Stimulated activated naive CD8-positive, alpha-beta T cell treated with anti-CD3 and anti-CD28 coated beads, Interleukin-15, Interleukin-2, amounts not matched to agents 100 U/mL and 50 U/mL, for 24 hours (primary cell): ENCODE measurements at regions not wholly inside any gene's neighbourhood (a gene's known extent, or its start where the extent isn't known, plus 50 kb on each side); places are given as distances from the start of the nearest gene placed in this dataset.

Experiments used
- ATAC-seq: fragments of 150-1000 bp; cut with Tn5 transposase; one replicate; pipeline ENCODE4 v1.10.0; 2021
- DNase-seq: peaks from one replicate; pipeline ENCODE4 v3.0.0; 2021

DNA sequence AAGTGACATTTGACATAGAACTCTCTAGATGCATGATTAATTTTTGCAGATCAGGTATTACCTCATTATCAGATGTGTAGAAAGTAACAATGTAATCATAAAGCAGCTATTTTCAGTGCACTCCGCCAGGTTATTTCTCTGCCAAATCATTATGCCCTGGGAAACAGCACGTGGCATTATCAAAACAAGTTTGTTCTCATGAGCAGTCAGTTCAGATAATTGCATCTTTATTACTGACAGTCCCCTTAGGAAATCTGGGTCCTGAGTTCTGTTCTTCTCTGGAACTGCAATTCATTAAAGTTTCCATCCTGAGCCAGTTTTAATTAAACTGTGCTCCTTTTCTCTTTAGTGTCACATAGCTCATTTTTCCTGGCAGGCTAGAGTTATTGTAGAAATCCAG, 94.7 kb upstream of the KRR1 start:
- ATAC-seq (no peak), DNase-seq (no peak)

DNA sequence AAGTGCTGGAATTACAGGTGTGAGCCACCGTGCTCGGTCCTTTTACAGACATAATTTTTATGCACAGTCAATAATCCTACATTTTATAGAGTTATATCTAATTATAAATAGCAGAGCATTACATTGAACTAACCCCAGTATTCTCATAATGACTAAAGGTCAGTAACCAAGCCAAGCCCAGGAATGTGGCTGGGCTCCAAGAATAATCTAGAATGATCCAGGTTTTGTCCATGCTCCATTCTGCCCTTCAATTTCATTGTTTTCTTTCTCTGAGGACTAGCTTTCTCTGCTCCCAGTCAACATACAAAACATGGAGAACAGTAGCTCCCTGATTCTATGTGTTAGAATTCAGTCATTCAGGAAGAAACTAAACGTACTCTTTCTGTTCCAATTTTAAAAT, 92.1 kb upstream of the KRR1 start:
- ATAC-seq (no peak), DNase-seq (no peak)

DNA sequence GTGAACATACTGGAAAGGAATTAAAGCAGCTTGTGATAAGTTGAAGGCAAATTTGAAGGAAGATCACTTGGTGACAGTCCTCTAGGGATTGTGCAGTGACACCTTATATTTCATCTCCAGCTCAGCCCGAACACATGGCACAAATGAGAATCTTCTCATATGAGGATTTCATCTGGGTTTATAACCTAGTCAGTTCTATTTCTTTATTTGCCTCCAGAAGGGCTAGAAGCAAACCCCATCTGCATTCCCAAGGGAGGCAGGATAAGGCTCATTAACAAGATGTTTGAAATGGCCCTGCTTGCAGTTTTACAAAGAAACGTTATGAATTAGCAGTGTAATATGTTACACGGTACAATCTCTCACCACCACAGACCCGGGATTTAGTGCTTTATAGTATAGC, 90.7 kb upstream of the KRR1 start:
- DNase-seq (no peak), ATAC-seq (no peak)

DNA sequence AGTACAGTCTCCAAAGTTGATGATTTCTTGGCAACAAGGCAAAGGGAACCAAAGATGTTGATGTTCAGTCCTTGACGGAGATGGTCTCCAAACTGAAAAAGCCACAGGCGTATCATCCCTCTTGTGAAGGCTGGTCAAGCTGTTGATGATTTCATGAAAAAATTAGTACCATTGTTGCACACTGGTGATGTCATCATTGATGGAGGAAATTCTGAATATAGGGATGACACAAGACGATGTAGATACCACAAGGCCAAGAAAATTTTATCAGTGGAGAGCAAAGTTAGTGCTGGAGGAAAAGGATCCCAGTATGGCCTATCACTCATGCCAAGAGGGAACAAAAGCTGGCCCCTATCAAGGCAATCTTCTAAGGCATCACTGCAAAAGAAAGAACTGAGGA, 88.7 kb upstream of the KRR1 start:
- no peak for DNase-seq
- no peak for ATAC-seq

DNA sequence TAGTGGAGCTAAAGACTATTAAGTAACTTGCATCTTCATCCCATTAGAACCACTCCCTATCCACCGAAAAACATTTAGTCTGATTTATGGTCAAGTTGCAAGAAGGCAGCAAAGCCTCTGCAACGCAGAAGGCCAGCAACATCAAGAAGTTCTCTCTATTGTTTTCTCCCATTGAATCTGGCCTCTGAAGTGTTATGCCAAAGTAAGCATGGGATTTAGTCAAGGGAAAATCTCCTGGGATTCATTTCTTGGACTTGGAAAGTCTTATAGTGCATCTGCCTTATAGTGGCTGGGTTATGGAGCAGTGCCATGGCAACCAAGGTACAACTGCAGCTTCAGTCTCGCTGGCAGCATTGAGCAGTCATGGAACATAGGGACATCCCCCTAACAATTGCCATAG, 87.7 kb upstream of the KRR1 start:
- DNase-seq (no peak), ATAC-seq (no peak)

DNA sequence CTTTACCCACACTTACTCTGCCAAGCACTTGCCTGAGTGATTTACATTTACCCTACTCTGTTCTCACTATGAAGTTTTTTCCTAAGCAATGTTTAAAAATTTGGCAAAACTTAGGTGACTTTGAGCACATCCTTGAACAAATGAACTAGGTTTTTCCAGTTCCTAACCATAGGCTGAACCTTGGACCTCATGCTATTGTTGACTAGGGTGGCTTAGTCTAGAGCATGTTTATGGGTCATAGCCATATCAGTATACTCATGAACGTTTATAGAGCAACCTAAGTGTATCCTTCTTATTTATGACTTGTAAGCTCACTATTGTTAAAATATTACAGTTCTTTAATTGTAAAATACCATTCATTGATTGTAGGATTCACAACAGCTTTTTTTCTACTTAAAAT, 85.0 kb upstream of the KRR1 start:
- DNase-seq (no peak), ATAC-seq (no peak)

DNA sequence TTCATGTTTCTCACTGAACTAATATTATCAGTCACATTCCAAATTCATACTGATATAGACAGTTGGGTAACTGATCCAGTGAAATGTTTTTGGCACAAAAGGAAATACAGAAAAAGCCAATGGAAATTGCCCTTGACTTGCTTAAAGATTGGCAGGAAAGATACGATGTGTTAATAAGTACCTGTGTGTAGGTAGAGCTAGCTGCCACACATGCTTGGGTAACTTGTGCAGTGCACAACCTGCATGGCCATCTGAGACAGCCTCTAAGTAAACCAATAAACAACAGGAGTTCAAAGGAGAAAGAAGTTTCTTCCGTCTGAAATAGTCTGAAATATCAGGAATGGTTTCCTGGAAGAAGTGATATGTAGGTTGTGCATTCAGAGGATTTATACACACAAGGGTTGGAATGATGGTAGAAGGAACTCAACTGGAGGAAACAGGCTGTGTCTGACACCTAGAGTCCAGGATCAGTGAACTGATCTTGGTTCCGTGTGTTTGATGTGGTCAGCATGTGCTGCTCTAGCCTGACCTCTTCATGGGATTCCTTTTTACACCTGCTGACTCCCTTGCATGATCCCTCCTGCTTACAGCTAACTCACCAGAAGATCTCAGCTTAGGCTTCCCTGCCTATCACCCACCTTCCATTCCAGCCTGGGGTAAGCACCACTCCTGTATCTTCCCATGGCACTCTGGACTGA, 81.4 kb upstream of the KRR1 start:
- ATAC-seq (no peak), DNase-seq (no peak)

DNA sequence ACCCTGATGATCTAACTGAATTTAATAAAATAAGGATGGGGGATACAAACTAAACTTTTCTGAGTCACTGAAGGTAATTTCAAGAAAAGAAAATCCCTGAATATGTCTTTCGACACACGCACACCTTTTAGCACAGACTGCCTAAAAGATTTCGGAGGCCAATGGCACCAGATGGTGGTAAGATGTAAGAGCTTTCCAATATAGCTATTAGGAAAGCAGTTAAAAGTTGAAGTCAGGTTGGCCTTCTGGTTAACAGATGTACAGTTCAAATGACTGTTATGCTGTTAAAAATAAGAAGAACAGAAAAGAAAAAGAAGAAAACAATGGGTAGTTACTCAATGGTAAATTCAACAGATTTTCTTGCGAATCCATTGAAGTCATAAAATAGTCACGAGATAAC, 80.7 kb upstream of the KRR1 start:
- ATAC-seq (no peak), DNase-seq (no peak)

DNA sequence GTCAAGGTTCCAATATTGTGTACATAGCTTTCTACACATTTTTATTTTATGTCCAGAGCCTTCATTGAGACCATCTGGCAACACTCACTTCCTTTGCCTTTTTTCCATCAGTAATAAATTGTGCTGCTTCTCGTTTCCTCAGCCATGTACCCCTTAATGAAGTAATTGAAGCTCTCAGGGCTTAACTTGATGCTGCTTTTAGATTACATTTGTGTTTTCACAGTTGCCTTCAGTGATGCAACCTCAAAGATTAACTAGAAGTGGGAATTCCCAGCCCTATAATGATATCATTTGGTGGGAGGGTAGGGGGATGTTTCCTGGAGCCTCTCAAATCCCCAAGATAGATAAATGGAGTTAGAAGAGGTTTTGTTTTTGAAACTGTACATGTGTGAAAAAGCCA, 80.2 kb upstream of the KRR1 start:
- ATAC-seq (no peak), DNase-seq (no peak)

DNA sequence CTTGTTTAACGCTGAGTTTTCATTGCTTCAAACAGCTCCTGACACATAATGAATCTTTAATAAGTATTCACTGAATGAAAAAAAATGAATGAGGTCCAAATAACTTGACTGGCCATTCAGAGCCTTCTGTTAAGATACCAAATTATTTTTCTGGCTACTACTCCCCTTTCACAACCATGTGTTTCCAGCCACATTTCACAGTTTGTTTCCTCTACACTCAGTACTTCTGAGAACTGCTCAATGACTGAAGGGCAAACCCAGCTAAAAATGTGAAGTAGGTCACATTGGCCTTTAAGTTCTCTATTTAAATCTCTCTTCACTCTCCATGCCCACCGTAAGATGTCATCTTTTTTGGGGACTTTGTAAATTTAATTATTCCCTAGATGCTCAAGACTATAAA, 78.4 kb upstream of the KRR1 start:
- DNase-seq: no peak

DNA sequence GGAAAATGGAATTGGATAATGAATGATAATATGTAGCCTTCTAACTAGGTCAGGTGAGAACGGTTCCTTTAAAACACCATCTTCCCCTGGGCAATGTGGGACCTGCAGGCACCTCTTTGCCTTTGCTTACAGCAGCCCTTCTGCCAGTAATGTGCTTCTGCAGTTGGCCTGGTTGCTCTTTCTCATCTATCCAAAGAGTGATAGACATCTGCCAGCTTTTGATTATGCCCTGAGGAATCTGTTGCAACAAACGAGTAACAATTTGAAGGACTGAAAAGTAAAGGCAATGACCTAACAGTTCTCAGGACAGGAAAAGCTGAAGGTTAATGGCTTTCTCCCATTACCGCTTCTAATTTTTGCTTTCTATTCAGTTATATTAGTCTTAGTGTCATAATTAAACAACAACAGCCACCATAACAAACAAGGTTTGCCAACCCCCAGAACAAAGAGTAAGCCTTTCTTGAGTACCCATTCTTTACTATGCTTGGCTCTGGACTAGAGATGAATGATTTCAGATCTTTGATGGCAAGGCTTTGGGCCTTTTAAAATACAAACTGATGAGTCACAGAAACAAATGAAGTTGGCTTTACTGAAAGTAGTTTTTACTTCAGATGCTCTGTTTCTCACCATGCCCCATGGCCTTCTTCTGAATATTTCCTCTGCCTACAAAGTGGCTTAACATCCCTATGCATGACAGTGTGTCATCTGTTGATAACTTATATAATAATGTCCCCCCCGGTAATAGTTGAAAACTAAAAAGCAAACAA, 76.1 kb upstream of the KRR1 start:
- no peak for DNase-seq
- ATAC-seq: no peak

More for the DNA sequence above, 78.4 kb upstream of the KRR1 start:
- ATAC-seq: no peak

DNA sequence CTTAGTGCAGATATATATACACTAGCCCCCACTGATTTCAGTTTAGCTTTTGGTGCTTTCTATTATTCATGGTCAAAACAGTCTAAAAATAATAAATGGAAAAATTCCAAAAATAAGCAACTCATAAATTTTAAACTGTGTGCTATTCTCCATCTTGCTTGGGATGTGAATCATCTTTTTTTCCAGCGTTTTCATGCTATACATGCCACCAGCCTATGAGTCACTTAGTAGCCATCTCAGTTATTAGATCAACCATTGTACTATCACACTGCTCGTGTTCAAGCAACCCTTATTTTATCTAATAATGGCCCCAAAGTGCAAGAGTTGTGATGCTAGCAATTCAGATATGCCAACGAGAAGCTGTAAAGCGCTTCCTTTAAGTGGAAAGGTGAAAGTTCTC, 73.9 kb upstream of the KRR1 start:
- no peak for DNase-seq
- ATAC-seq: no peak

DNA sequence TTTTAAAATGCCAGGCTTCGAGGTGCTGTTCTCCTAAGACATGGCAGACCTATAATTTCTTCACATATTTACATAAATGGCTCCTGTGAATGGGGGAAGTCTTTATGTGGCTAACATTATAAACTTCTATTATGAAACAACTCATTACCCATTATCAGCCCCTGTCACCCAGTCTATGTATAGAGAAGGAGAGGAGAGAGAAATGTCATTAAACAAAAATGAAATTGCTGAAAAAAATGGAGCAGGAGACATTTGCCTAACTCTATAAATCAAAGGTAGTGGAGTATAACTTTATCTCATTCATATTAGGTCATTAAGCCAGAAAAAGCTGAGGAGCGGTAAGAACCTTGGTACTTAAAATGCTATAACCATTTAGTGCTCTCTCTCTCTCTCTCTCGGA, 71.9 kb upstream of the KRR1 start:
- ATAC-seq: no peak
- no peak for DNase-seq

DNA sequence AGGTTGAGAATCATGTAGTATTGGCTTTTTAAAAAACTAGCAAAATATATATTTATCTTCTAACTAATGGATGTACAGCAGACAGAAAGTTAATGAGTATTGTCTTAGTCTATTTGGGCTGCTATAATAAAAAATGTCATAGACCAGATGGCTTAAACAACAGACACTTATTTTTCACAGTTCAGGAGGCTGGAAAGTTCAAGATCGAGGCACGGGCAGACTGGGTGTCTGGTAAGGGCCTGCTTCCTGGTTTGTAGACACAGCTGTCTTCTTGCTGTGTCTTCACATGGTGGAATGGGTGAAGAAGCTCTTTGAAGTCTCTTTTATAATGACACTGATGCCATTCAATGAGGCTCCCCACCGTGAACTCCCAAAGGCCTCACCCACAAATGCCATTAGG, 70.1 kb upstream of the KRR1 start:
- DNase-seq (no peak), ATAC-seq (no peak)

DNA sequence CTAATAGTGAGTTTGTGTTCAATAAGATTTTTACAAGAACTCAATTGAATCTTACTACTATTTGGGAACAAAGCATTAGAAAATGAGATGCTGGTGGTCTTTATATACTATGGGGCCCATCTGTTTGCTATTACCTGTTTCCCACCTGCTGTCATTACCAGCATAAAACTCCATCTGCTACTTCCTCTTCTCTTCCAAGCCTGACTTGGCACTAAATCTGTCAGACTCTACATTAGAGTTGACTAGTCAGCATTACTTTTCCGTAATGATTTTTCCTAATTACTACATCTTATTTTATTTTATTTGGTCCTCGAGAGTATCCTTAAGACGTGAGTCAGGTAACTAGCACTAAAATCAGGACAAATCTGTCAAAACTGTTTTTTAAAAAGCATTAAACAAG, 68.1 kb upstream of the KRR1 start:
- ATAC-seq: no peak
- no peak for DNase-seq

DNA sequence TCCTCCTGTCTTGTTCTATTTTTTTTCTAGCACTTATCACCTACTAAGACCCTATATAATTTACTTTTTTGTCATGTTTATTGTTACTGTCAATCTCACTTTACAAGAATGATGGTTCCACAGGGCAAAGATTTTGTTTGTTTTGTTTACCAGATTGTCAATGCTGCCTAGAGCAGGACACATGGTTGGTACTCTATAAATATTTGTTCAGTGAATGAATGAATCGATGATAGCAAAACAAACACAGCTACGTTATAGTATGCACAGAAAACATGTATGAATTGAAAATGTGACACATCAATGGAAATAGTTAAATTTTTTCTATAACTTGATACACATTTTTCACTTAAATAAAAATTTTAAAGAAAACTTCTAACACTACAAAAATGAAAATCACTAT, 67.1 kb upstream of the KRR1 start:
- ATAC-seq: no peak
- DNase-seq: no peak

DNA sequence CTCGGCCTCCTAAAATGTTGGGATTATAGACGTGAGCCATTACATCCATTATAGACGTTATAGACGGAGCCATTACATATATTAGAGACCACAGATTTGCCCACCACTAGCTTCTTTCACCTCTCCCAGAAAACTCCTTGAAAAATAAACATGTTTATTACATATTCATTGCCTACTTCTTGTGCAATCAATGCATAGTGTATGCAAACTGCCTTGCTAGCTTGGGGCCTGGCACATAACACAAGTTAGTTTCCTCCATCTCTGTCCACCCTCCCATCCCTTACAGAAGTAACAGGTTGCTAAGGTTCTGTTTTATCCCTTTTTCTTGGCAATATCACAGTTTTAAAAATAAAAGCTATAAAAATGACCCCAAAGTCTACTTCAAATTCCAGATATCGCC, 66.4 kb upstream of the KRR1 start:
- DNase-seq (no peak), ATAC-seq (no peak)

DNA sequence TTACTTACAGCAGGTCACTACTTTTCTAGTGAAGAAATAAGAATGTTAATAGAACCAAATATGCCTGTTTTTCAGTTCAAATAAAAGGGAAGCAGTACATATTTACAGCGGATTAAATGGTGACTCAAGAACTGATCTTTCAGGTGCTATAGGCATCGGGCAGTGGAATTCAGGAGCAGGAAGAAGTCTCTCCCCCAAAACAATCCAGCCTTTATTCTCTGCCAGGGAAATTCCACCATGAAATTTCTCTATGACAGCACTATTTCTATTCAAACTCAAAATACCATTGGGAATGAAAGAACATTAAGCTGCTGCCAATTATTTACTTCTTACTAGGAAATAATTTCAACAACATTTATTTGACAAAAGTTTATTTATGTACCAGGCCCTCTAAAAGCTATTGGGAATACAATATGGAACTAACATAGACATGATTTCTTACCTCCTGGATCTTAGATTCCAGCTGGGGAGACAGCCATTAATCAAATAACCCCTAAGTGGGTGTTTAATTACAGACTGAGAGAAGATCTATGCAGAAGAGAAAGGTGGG, 60.3 kb upstream of the KRR1 start:
- ATAC-seq: no peak
- no peak for DNase-seq

DNA sequence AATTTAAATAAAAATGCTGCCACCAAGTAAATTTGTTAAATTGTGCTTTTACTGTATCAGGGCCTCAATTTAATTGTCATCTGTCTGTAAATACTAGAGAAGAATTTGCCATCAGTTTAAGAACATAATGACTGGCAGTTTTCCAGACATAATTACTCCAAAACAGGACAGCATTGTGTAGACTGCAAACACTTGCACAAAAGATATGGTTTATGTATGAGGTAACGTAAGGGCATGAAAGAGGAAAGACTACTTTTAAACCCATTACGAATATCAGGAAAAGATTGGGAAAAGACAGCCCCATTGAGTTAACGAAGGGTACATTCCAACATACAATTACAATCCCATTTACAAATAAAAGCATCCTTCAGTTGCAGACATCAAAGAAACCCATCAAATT, 59.8 kb upstream of the KRR1 start:
- no peak for DNase-seq

DNA sequence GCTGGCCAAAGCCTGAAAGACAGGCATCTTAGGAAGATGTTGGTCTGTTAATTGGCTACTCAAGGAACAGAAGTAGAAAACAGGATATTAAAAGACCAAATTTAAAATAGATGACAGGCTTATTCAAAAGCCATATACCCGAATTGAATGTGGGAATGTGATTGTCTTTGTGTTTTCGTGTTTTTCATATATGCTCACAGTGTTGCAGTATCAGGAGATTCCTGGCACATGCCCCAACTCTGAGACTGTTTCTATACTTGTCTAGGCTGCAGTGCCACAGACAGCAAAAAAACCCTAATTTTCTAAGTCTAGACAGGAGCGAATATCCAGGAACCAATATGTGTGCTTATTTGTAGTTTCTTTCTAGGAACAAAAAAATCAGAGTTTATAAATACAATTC, 57.4 kb upstream of the KRR1 start:
- DNase-seq: no peak
- ATAC-seq: no peak

More for the DNA sequence above, 59.8 kb upstream of the KRR1 start:
- no peak for ATAC-seq

DNA sequence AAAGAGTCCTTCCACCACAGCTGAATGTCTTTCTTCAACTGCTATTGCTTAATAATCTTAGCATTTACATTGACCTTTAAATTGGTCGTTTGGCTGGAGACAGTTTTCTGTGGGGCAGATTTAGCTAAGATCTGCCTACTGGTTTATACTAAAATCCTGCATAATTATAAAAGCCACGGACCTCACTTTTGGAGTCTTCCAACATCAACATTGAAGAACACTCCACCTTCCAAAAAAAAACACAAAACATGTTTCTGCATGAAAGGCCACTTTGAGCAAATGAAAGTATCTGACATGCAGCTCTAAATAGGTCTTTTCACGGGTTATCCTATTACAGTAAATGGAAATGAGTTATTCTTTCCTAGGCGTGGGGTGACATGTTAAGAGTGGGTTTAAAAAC, 57.0 kb upstream of the KRR1 start:
- DNase-seq (no peak), ATAC-seq (no peak)

DNA sequence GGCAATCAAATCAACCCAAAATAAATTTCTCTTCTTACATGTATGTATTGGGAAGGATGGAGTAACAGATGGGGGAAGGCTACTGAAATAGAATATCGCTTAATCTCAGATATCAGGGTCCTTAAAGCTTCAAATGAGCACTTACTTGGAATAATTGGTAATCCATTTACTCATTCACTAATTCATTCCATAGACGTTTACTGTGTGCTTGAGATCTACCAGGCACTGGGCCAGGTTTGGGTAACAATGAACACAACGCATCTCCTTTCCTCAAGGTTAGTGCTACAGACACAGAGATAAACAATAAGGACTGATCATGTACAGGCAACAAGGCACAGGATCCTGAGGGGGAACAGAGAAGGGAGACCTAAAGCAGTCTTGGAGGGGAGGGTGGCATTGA, 54.4 kb upstream of the KRR1 start:
- ATAC-seq (no peak), DNase-seq (no peak)

DNA sequence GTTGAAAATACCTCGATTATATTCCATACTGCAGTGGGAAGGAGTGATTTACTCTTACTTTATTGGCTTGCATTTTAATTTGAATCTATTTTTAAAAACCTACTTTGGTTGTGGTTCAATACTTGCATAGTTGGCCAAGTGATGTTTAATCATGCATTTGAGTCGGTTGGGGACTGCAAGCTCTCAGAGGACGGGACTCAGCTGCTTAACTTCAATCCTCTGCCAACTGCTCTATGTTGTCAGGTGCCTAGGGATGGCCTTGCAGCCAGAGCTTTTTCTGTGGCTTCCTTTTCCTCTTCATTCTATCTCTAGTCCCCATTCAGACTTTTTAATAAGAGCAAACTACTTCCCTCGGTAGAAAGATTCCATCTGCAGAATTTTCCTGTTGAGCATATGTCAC, 53.4 kb upstream of the KRR1 start:
- ATAC-seq (no peak), DNase-seq (no peak)

DNA sequence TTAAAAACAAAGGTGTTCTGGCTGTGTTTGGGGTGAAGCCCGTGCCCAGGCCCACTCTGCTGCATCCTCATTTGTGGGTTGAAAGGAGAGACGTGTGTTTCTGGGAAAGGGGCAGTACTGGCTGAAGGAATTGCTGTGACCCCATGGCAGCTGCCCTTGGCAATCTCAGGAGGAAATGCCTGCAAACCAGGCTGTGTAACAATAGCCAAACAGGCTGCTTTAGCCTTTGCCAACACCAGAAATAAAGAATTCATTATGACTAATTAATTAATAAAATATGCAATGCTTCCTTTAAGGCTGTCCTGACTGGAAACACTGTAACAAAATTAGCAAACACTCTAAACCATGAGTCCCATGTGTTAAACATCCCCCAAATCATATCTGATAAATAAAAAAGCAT, 53.0 kb upstream of the KRR1 start:
- ATAC-seq (no peak), DNase-seq (no peak)
